GM23338 (cell line): ENCODE measurements at regions not wholly inside any gene's neighbourhood (a gene's known extent, or its start where the extent isn't known, plus 50 kb on each side); places are given as distances from the start of the nearest gene placed in this dataset.

Source experiments
- ATAC-seq: fragments of 200-7000 bp; cut with Tn5 transposase; 3 replicates; pipeline ENCODE4 v1.9.1; 2020
- DNase-seq: peaks from one replicate; pipeline ENCODE4 v3.0.0-alpha.2; 2015; ENCODE audit warnings: low spot score
- H2AFZ ChIP-seq: fragments of 200-600 bp; sonication (generic); 2 replicates; pipeline ENCODE4 v1.8.0; 2016; ENCODE audit warnings: antibody characterized with exemption, mild to moderate bottlenecking, moderate library complexity
- H3F3A ChIP-seq: fragments of 200-600 bp; sonication (generic); replicated peaks from 2 replicates; pipeline ENCODE4 v1.8.0; 2017; ENCODE audit warnings: antibody characterized with exemption, mixed run types, low read depth
- H3K27ac ChIP-seq: fragments of 200-600 bp; sonication (generic); 2 replicates; pipeline ENCODE4 v1.6.1; 2016; ENCODE audit warnings: low read depth
- H3K27me3 ChIP-seq: fragments of 200-600 bp; sonication (generic); 2 replicates; pipeline ENCODE4 v1.8.0; 2016; ENCODE audit warnings: mild to moderate bottlenecking, mixed run types, moderate library complexity; ENCODE audit not compliant: insufficient read depth
- H3K36me3 ChIP-seq: fragments of 200-600 bp; sonication (generic); 2 replicates; pipeline ENCODE4 v1.8.0; 2016; ENCODE audit warnings: mild to moderate bottlenecking; ENCODE audit not compliant: insufficient read depth
- H3K4me1 ChIP-seq: fragments of 200-600 bp; sonication (generic); 2 replicates; pipeline ENCODE4 v1.8.0; 2016; ENCODE audit warnings: mild to moderate bottlenecking, moderate library complexity; ENCODE audit not compliant: insufficient read depth
- H3K4me2 ChIP-seq: fragments of 200-600 bp; sonication (generic); 2 replicates; pipeline ENCODE4 v1.7.1; 2017; ENCODE audit warnings: mixed run types
- H3K4me3 ChIP-seq: fragments of 200-600 bp; sonication (generic); 2 replicates; pipeline ENCODE4 v1.6.1; 2016; ENCODE audit warnings: mixed run types
- H3K79me2 ChIP-seq: fragments of 200-600 bp; sonication (generic); replicated peaks from 2 replicates; pipeline ENCODE4 v1.8.0; 2017; ENCODE audit warnings: mild to moderate bottlenecking; ENCODE audit not compliant: insufficient read depth
- H3K9me2 ChIP-seq: fragments of 200-600 bp; sonication (generic); 2 replicates; pipeline ENCODE4 v1.8.0; 2017; ENCODE audit not compliant: insufficient read depth
- H4K20me1 ChIP-seq: fragments of 200-600 bp; sonication (generic); replicated peaks from 2 replicates; pipeline ENCODE4 v1.8.0; 2017; ENCODE audit warnings: mild to moderate bottlenecking; ENCODE audit not compliant: insufficient read depth
- H3K27ac Mint-ChIP-seq: 2 replicates; pipeline ENCODE4 v1.8.0; 2020; ENCODE audit warnings: inconsistent platforms, mild to moderate bottlenecking, moderate library complexity, mixed read lengths
- H3K27me3 Mint-ChIP-seq: 3 replicates; pipeline ENCODE4 v1.8.0; 2022; ENCODE audit warnings: low read depth, mild to moderate bottlenecking, moderate library complexity, mixed read lengths, inconsistent platforms; ENCODE audit not compliant: insufficient read depth, poor library complexity
- H3K36me3 Mint-ChIP-seq: 3 replicates; pipeline ENCODE4 v1.8.0; 2021; ENCODE audit warnings: low read depth, mild to moderate bottlenecking, inconsistent platforms, moderate library complexity, mixed read lengths
- H3K4me1 Mint-ChIP-seq: 3 replicates; pipeline ENCODE4 v1.8.0; 2020; ENCODE audit warnings: mild to moderate bottlenecking, inconsistent platforms, mixed read lengths
- H3K4me3 Mint-ChIP-seq: 3 replicates; pipeline ENCODE4 v1.8.0; 2021; ENCODE audit warnings: moderate library complexity, mild to moderate bottlenecking, inconsistent platforms, mixed read lengths
- H3K9me3 Mint-ChIP-seq: 3 replicates; pipeline ENCODE4 v1.8.0; 2020; ENCODE audit warnings: moderate library complexity, mild to moderate bottlenecking, inconsistent platforms, mixed read lengths
- CREB1 ChIP-seq: fragments of 250-450 bp; sonication (Bioruptor Pico); IDR thresholded peaks from 2 replicates; pipeline ENCODE4 v1.5.0; 2020; ENCODE audit warnings: low read depth, mild to moderate bottlenecking, moderate library complexity
- EZH2 ChIP-seq: fragments of 200-600 bp; sonication (generic); IDR thresholded peaks from one replicate; pipeline ENCODE4 v1.8.0; 2017; ENCODE audit warnings: antibody characterized with exemption, mild to moderate bottlenecking, low read depth; ENCODE audit not compliant: unreplicated experiment
- EZH2phosphoT487 ChIP-seq: fragments of 200-600 bp; sonication (generic); IDR thresholded peaks from one replicate; pipeline ENCODE4 v1.8.1; 2018; ENCODE audit warnings: antibody characterized with exemption; ENCODE audit not compliant: unreplicated experiment
- JUNB ChIP-seq: IDR thresholded peaks from one replicate; pipeline ENCODE4 v1.6.1; 2016; ENCODE audit warnings: antibody characterized with exemption; ENCODE audit not compliant: unreplicated experiment
- NANOG ChIP-seq: IDR thresholded peaks from 2 replicates; pipeline ENCODE4 v1.6.1; 2016; ENCODE audit warnings: antibody characterized with exemption, borderline replicate concordance
- POLR2AphosphoS5 ChIP-seq: IDR thresholded peaks from 2 replicates; pipeline ENCODE4 v1.6.1; 2016; ENCODE audit warnings: antibody characterized with exemption, low read depth
- STAT1 ChIP-seq: IDR thresholded peaks from one replicate; pipeline ENCODE4 v1.6.1; 2016; ENCODE audit warnings: antibody characterized with exemption; ENCODE audit not compliant: unreplicated experiment
- ZNF114 ChIP-seq: fragments of 250-450 bp; sonication (Bioruptor Pico); IDR thresholded peaks from 2 replicates; pipeline ENCODE4 v1.5.0; 2020; ENCODE audit warnings: mild to moderate bottlenecking, moderate library complexity
- ZNF331 ChIP-seq: fragments of 250-450 bp; sonication (Bioruptor Pico); IDR thresholded peaks from 2 replicates; pipeline ENCODE4 v1.5.0; 2020; ENCODE audit warnings: low read depth, mild to moderate bottlenecking, moderate library complexity
- TF ChIP-seq, protein P1 (sequence below): IDR thresholded peaks from 2 replicates; pipeline ENCODE4 v1.6.1; 2016; ENCODE audit warnings: antibody characterized with exemption
- TF ChIP-seq, protein P2 (sequence below), 2 experiments: fragments of 200-600 bp in 1 of 2; sonication (generic) in 1 of 2; conservative IDR thresholded peaks; 2 replicates each; pipeline versions ENCODE4 v1.5.1 to v1.6.1; 2016 to 2017; ENCODE audit warnings: antibody characterized with exemption in 2 of 2, low read depth in 2 of 2, mild to moderate bottlenecking in 2 of 2, moderate library complexity in 1 of 2
- TF ChIP-seq, protein P3 (sequence below): fragments of 250-450 bp; sonication (Bioruptor Pico); IDR thresholded peaks from 2 replicates; pipeline ENCODE4 v1.5.0; 2020; ENCODE audit warnings: mild to moderate bottlenecking, moderate library complexity
- TF ChIP-seq, protein P4 (sequence below): IDR thresholded peaks from one replicate; pipeline ENCODE4 v1.6.1; 2018; ENCODE audit warnings: antibody characterized with exemption; ENCODE audit not compliant: unreplicated experiment

DNA sequence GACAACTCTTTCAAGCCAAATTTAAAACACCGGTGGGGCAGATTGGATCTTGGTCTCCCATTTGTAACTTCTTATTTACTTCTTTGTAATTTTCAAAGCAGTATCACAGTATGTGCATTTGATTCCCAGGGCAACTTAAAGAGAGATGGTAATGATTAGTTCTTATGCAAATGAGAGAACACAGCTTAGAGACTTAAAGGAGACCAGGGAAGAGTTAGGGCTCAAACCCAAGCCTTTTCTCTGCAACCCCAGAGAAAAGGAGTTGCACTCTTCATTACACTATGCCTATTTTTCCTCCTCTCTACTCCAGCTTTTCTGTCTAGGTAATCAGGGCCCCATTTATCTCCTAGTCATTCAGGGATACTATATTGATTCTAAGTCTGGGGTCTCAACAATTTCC is 237.8 kb upstream of the NMUR2 start:
- H2AFZ ChIP-seq, result no peak overlapping the region
- H3K9me3 Mint-ChIP-seq, result no peaks in the 10 kb centered on the region
- no peak overlapping the region for H3K4me3 Mint-ChIP-seq
- no peaks in the 10 kb centered on the region for H3F3A ChIP-seq
- H3K4me3 ChIP-seq, result no peak overlapping the region
- H3K79me2 ChIP-seq, result no peaks in the 10 kb centered on the region
- peak; percentile 41 for DNase-seq
- no peaks in the 10 kb centered on the region for H3K36me3 Mint-ChIP-seq
- H3K27ac Mint-ChIP-seq, result no peak overlapping the region
- H3K9me2 ChIP-seq, result no peaks in the 10 kb centered on the region
- no peaks in the 10 kb centered on the region; the same call in 1 of the 2 replicates for H4K20me1 ChIP-seq
- no peak overlapping the region for H3K27ac ChIP-seq
- peaks cover 4% of the 10 kb centered on the region for H3K27me3 Mint-ChIP-seq
- no peaks in the 10 kb centered on the region for H3K36me3 ChIP-seq
- no peak for TF ChIP-seq ZNF331
- TF ChIP-seq EZH2phosphoT487, result no peak
- no peak for TF ChIP-seq ZNF114 (CRISPR knock-in tag)
- TF ChIP-seq CREB1 (CRISPR knock-in tag), result no peak
- no peak for TF ChIP-seq JUNB
- TF ChIP-seq, protein P1, sequence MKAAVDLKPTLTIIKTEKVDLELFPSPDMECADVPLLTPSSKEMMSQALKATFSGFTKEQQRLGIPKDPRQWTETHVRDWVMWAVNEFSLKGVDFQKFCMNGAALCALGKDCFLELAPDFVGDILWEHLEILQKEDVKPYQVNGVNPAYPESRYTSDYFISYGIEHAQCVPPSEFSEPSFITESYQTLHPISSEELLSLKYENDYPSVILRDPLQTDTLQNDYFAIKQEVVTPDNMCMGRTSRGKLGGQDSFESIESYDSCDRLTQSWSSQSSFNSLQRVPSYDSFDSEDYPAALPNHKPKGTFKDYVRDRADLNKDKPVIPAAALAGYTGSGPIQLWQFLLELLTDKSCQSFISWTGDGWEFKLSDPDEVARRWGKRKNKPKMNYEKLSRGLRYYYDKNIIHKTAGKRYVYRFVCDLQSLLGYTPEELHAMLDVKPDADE, result no peak
- TF ChIP-seq, protein P2, sequence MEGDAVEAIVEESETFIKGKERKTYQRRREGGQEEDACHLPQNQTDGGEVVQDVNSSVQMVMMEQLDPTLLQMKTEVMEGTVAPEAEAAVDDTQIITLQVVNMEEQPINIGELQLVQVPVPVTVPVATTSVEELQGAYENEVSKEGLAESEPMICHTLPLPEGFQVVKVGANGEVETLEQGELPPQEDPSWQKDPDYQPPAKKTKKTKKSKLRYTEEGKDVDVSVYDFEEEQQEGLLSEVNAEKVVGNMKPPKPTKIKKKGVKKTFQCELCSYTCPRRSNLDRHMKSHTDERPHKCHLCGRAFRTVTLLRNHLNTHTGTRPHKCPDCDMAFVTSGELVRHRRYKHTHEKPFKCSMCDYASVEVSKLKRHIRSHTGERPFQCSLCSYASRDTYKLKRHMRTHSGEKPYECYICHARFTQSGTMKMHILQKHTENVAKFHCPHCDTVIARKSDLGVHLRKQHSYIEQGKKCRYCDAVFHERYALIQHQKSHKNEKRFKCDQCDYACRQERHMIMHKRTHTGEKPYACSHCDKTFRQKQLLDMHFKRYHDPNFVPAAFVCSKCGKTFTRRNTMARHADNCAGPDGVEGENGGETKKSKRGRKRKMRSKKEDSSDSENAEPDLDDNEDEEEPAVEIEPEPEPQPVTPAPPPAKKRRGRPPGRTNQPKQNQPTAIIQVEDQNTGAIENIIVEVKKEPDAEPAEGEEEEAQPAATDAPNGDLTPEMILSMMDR (conservative IDR thresholded peaks at IDR 0.05; ENCODE audit: low read depth in 2 of 2), result no peak
- TF ChIP-seq, protein P3, sequence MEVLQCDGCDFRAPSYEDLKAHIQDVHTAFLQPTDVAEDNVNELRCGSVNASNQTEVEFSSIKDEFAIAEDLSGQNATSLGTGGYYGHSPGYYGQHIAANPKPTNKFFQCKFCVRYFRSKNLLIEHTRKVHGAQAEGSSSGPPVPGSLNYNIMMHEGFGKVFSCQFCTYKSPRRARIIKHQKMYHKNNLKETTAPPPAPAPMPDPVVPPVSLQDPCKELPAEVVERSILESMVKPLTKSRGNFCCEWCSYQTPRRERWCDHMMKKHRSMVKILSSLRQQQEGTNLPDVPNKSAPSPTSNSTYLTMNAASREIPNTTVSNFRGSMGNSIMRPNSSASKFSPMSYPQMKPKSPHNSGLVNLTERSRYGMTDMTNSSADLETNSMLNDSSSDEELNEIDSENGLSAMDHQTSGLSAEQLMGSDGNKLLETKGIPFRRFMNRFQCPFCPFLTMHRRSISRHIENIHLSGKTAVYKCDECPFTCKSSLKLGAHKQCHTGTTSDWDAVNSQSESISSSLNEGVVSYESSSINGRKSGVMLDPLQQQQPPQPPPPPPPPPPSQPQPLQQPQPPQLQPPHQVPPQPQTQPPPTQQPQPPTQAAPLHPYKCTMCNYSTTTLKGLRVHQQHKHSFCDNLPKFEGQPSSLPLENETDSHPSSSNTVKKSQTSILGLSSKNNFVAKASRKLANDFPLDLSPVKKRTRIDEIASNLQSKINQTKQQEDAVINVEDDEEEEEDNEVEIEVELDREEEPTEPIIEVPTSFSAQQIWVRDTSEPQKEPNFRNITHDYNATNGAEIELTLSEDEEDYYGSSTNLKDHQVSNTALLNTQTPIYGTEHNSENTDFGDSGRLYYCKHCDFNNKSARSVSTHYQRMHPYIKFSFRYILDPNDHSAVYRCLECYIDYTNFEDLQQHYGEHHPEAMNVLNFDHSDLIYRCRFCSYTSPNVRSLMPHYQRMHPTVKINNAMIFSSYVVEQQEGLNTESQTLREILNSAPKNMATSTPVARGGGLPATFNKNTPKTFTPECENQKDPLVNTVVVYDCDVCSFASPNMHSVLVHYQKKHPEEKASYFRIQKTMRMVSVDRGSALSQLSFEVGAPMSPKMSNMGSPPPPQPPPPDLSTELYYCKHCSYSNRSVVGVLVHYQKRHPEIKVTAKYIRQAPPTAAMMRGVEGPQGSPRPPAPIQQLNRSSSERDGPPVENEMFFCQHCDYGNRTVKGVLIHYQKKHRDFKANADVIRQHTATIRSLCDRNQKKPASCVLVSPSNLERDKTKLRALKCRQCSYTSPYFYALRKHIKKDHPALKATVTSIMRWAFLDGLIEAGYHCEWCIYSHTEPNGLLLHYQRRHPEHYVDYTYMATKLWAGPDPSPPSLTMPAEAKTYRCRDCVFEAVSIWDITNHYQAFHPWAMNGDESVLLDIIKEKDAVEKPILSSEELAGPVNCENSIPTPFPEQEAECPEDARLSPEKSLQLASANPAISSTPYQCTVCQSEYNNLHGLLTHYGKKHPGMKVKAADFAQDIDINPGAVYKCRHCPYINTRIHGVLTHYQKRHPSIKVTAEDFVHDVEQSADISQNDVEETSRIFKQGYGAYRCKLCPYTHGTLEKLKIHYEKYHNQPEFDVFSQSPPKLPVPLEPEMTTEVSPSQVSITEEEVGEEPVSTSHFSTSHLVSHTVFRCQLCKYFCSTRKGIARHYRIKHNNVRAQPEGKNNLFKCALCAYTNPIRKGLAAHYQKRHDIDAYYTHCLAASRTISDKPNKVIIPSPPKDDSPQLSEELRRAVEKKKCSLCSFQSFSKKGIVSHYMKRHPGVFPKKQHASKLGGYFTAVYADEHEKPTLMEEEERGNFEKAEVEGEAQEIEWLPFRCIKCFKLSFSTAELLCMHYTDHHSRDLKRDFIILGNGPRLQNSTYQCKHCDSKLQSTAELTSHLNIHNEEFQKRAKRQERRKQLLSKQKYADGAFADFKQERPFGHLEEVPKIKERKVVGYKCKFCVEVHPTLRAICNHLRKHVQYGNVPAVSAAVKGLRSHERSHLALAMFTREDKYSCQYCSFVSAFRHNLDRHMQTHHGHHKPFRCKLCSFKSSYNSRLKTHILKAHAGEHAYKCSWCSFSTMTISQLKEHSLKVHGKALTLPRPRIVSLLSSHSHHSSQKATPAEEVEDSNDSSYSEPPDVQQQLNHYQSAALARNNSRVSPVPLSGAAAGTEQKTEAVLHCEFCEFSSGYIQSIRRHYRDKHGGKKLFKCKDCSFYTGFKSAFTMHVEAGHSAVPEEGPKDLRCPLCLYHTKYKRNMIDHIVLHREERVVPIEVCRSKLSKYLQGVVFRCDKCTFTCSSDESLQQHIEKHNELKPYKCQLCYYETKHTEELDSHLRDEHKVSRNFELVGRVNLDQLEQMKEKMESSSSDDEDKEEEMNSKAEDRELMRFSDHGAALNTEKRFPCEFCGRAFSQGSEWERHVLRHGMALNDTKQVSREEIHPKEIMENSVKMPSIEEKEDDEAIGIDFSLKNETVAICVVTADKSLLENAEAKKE, result no peak
- no peak for TF ChIP-seq EZH2
- TF ChIP-seq NANOG, result no peak
- TF ChIP-seq POLR2AphosphoS5, result no peak
- TF ChIP-seq, protein P4, sequence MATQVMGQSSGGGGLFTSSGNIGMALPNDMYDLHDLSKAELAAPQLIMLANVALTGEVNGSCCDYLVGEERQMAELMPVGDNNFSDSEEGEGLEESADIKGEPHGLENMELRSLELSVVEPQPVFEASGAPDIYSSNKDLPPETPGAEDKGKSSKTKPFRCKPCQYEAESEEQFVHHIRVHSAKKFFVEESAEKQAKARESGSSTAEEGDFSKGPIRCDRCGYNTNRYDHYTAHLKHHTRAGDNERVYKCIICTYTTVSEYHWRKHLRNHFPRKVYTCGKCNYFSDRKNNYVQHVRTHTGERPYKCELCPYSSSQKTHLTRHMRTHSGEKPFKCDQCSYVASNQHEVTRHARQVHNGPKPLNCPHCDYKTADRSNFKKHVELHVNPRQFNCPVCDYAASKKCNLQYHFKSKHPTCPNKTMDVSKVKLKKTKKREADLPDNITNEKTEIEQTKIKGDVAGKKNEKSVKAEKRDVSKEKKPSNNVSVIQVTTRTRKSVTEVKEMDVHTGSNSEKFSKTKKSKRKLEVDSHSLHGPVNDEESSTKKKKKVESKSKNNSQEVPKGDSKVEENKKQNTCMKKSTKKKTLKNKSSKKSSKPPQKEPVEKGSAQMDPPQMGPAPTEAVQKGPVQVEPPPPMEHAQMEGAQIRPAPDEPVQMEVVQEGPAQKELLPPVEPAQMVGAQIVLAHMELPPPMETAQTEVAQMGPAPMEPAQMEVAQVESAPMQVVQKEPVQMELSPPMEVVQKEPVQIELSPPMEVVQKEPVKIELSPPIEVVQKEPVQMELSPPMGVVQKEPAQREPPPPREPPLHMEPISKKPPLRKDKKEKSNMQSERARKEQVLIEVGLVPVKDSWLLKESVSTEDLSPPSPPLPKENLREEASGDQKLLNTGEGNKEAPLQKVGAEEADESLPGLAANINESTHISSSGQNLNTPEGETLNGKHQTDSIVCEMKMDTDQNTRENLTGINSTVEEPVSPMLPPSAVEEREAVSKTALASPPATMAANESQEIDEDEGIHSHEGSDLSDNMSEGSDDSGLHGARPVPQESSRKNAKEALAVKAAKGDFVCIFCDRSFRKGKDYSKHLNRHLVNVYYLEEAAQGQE, result no peak
- TF ChIP-seq STAT1, result no peak
- H3K27me3 ChIP-seq, result peaks cover 30% of the 10 kb centered on the region
- ATAC-seq, result peak; percentile 88
- H3K4me2 ChIP-seq, result no peak overlapping the region; the same call in 1 of the 2 replicates
- peaks cover 14% of the 10 kb centered on the region for H3K4me1 ChIP-seq
- H3K4me1 Mint-ChIP-seq, result peaks cover 24% of the 10 kb centered on the region
